ENCODE measurements at regions not wholly inside any gene's neighbourhood (a gene's known extent, or its start where the extent isn't known, plus 50 kb on each side); places are given as distances from the start of the nearest gene placed in this dataset.
"Not testable (repeated sequence)": the region's sequence is repeated elsewhere in the genome, so short reads cannot be mapped to it uniquely, and the experiment has no call there.

DNA sequence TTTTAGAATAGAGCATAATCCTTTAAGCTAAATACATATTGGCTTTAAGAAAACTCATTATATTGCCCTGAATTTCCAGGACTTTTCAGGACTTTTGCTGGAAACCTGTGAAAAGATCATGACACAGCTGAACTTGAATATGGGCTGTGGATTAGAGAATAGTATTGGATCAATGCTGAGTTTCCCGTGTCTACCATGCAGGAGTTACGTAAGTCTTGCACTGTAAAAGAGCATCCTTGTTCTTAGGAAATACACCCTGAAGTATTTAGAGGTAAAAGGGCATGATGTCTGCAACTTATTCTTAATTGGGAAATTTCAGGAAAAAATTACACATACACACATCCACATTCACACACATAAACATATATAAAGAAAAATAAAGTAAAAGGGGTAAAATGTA, 82.1 kb downstream of the ZFP36L2 start:
- no peak overlapping the region for H3K27ac ChIP-seq
- no peak overlapping the region for H3K4me3 ChIP-seq
- H3K4me1 ChIP-seq = no peaks in the 10 kb centered on the region
- H3K27me3 ChIP-seq = no peaks in the 10 kb centered on the region
- H3K9me3 ChIP-seq = no peaks in the 10 kb centered on the region
- DNase-seq (ENCODE audit: low spot score in 2 of 2) = no peak
- intact Hi-C loops (cut with DNase I) = no loop called here
- H3K36me3 ChIP-seq = no peaks in the 10 kb centered on the region
- no peak for TF ChIP-seq CTCF (IDR thresholded peaks at IDR 0.05)

- H3K4me1 ChIP-seq = no peaks in the 10 kb centered on the region
- DNase-seq (ENCODE audit: low spot score in 2 of 2) = no peak
- intact Hi-C loops (cut with DNase I) = no loop called here
- H3K27me3 ChIP-seq = no peaks in the 10 kb centered on the region
- no peak for TF ChIP-seq CTCF (IDR thresholded peaks at IDR 0.05)
- H3K9me3 ChIP-seq = no peaks in the 10 kb centered on the region
- H3K36me3 ChIP-seq = no peaks in the 10 kb centered on the region
- H3K4me3 ChIP-seq = no peak overlapping the region
- H3K27ac ChIP-seq = no peak overlapping the region
These were observed 82.7 kb downstream of the ZFP36L2 start for GRCh38 chr2:43143756-43144155.

- intact Hi-C loops (cut with DNase I) = no loop called here
- H3K36me3 ChIP-seq = no peaks in the 10 kb centered on the region
- no peak for DNase-seq (ENCODE audit: low spot score in 2 of 2)
- H3K9me3 ChIP-seq = no peaks in the 10 kb centered on the region
- H3K4me1 ChIP-seq = no peaks in the 10 kb centered on the region
- H3K4me3 ChIP-seq = no peak overlapping the region
- TF ChIP-seq CTCF (IDR thresholded peaks at IDR 0.05) = no peak
- H3K27me3 ChIP-seq = no peaks in the 10 kb centered on the region
- no peak overlapping the region for H3K27ac ChIP-seq
These were observed 83.4 kb downstream of the ZFP36L2 start for GRCh38 chr2:43142921-43143438.

DNA sequence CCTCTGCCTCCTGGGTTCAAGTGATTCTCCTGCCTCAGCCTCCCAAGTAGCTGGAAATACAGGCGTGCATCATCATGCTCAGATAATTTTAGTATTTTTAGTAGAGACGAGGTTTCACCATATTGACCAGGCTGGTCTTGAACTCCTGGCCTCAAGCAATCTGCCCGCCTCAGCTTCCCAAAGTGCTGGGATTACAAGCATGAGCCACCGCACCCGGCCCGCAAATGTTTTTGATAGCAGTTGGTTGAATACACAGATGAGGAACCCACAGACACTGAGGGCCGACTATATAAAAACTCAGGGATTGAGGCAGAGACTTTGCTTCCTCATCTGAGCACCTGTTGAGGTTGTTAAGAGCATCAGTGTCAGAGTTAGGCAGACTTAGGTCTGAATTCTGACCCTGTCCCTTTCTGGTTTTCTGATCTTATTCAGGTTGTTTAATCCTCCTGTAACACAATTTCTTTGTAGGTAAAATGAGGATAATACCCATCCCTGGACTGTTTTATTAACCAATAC, 84.7 kb downstream of the ZFP36L2 start:
- DNase-seq (ENCODE audit: low spot score in 2 of 2); intact Hi-C loops (cut with DNase I); H3K9me3 ChIP-seq; H3K27me3 ChIP-seq; H3K27ac ChIP-seq; H3K4me3 ChIP-seq; H3K4me1 ChIP-seq; H3K36me3 ChIP-seq: not testable (repeated sequence)

GRCh38 chr2:43139996-43140621, 86.3 kb downstream of the ZFP36L2 start:
- TF ChIP-seq CTCF (IDR thresholded peaks at IDR 0.05) = no peak
- H3K27me3 ChIP-seq = no peaks in the 10 kb centered on the region
- peak in 1 of 2 donors; percentile 58 for DNase-seq (ENCODE audit: low spot score in 2 of 2)
- intact Hi-C loops (cut with DNase I) = no loop called here
- H3K4me3 ChIP-seq = no peak overlapping the region
- no peaks in the 10 kb centered on the region for H3K36me3 ChIP-seq
- no peaks in the 10 kb centered on the region for H3K9me3 ChIP-seq
- no peaks in the 10 kb centered on the region for H3K4me1 ChIP-seq
- H3K27ac ChIP-seq = no peak overlapping the region

DNA sequence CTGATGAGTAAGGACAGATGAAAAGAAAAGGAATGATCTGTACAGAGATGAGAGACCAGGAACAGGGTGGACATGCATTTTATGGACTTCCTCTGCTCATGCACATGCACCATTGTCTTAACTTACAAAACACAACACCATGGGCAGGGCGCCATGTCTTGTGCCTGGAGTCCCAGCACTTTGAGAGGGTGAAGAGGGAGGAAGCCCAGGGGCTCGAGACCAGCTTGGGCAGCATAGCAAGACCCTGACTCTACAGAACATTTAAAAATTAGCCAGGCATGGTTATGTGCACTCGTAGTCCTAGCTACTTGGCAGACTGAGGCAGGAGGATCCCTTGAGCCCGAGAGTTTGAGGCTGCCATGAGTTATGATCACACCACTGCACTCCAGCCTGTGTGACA, 86.9 kb downstream of the ZFP36L2 start:
- no peak for DNase-seq (ENCODE audit: low spot score in 2 of 2)
- TF ChIP-seq CTCF (IDR thresholded peaks at IDR 0.05) = no peak
- H3K4me1 ChIP-seq = no peaks in the 10 kb centered on the region
- H3K27me3 ChIP-seq = no peaks in the 10 kb centered on the region
- no peaks in the 10 kb centered on the region for H3K36me3 ChIP-seq
- H3K9me3 ChIP-seq = no peaks in the 10 kb centered on the region
- H3K27ac ChIP-seq = no peak overlapping the region
- intact Hi-C loops (cut with DNase I) = no loop called here
- H3K4me3 ChIP-seq = no peak overlapping the region

Measured in ascending aorta (tissue), 2 donors.